NCI-H69 (cell line): ENCODE measurements at regions not wholly inside any gene's neighbourhood (a gene's known extent, or its start where the extent isn't known, plus 50 kb on each side); places are given as distances from the start of the nearest gene placed in this dataset.

ENCODE experiments used
- DNase-seq: peaks from one replicate; lab custom pipeline; 2025; lab: John Stamatoyannopoulos, UW

DNA sequence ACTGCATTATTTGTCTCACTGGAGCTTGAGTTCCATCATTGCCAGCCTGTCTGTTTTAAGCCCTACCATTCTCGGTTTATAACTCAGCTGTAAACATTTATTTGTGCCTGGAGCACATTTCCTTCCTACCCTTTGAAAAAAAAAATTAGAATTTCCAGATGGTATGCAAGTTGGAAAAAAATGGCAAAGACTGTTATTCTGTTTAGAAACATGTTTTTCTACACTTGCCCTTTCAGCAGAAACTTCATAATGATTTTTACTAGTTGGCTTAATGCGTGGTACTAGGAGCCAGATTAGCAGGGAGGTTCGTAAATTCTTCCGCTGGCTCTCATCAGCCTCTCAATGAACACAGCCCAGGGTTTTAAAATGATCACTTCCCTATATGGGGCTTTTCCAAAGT, 238.8 kb upstream of the WWC1 start:
- no peak for DNase-seq

DNA sequence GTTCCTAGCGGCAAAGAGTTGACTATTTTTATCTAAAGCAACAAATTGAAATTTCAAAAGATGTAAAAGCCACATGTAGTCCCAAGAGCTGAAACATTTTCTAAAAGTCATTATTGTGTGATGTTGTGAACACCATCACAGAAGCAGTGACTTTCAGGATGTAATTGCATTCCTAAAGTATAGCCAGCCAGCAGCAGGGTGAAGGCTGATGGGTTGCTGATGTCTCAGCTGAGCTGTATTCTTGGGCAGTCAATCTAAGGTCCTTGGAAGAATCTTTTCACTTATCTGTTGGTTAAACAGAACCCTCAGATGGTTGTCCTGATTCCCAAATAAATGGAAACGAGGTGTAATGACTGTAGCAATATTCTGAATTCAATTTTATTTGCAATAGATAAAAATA, 237.4 kb upstream of the WWC1 start:
- DNase-seq: no peak

DNA sequence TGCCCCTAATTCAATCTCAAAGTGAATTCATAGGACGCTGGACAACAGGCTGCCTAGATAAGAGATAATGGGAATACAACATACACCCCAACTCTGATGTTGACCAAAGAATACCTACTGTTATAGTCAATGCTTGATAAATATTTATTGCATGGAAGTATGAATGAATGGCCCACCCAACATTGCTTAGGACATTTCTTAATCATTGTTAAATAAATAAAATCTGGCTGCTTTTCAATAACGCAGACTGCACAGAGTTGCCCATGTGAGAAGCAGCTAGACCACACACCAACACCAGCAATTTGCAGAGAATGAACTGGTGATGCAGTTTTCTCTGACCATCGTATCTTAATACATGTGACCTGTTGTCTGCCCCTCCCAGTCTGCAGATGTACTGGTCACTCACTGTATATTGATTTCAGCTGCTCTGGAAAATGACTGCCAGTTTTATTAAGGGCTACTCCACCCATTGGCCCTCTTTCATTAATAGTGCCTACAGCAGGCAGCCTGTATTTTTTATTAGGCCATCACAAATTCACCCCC, 236.2 kb upstream of the WWC1 start:
- no peak for DNase-seq

DNA sequence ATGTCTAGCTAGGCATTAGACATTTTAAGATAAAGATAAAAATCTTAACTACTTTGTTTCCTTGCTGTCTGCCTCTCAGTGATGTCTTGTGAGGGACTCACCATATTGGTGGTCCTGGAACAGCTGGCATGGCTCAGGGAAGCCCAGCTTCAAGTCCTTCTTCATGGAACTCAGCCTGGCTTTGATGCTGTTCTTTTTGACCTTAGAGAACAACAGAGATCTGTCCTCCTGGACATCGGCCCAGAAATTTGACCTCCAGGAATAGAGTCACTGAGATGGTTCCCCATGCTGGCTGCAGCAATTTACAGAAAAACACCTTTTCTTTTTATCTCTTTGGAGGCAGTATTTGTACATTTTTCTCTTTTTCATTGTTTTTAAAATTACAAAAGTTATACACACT, 235.5 kb upstream of the WWC1 start:
- no peak for DNase-seq

DNA sequence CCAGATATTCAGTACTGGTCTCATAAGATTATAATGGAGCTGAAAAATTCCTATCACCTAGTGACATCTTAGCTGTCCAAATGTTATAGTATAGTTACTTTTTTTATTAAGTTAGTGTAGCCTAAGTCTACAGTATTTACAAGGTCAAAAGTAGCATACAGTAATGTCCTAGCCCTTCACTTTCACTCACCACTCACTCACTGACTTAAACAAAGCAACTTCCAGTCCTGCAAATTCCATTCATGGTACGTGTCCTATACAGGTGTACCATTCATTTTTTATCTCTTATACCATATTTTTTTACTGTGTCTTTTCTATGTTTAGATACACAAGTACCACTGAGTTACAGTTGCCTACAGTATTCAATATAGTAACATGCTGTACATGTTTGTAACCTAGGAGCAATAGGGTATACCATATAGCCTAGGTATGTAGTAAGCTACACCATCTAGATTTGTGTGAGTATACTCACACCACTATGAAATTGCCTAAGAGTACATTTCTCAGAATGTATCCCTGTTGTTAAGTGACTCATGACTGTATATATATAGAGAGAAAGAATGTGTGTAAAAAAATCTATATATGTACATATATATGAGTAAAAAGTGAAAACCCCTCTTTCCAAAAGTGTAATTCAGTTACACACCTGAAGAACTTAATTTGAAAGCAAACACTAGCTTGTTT, 234.8 kb upstream of the WWC1 start:
- no peak for DNase-seq

DNA sequence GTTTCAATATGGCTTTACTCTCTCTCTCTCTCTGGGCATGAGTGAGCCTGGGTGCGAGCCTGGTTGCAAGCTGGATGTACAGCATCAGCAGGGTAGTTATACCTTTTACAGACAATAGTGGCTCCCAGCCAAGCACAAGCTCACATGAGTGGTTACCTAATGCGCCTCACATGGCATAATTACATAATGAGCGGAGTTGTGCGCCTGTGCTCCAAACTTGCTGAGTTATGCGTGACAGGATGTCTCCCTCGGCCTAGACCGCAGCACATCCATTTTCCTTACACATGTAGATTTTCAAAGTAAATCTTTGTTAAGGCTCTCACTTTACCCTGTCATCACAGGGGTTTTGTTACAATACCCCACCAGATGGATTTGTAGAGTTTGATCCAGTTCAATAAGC, 233.5 kb upstream of the WWC1 start:
- peak; percentile 45 for DNase-seq

DNA sequence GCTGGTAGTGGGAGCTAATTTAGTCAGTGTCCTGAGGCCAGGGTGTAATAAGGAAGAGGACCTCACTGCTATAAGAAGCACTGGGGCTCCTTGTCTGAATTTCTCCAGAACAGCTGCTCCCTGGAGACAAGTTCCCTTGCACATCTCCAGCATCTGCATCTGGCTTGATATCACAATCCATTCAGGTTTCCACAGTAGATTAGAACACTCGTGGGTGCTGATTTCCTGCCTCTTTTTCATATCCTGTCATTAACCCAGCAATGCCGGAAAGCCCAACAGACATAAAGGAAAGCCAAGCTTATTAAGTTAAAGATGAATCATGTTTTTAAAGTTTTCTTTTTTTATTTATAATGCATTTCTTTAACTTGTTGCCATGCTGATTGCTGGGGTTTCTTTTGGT, 232.3 kb upstream of the WWC1 start:
- DNase-seq: no peak

DNA sequence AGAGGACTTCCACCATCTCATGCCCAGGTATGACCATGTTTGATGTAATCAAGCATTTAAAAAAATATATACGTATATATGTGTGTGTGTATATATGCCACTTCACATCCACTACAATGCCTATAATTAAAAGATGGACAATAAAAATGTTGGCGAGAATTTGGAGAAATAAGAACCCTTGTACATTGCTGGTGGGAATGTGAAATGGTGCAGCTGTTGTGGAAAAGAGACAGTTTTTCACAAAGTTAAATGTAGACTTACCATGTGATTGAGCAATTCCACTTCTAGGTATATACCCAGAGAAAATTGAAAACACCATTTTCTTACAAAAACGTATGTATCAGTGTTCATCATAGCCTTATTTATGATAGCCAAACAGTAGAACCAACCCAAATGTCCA, 229.2 kb upstream of the WWC1 start:
- DNase-seq: no peak

DNA sequence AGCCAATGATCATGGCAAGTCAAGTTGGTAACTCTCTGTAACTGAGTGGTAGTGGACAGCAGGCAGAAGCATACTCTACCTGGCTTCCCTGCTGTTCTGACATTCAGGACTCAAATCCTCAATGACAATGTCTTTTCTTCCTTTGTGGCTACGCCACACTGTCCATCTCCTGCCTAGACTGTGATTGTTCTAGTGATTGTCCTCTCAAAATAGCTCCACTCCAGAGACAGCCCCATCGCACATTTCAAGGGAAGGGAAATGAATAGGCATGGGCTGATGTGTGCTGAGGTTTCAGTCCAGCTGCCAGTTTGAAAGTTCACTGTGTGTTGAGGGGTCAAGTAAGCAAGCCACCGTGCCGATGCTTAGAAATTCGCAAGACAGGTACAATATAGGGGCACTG, 227.0 kb upstream of the WWC1 start:
- DNase-seq: no peak

DNA sequence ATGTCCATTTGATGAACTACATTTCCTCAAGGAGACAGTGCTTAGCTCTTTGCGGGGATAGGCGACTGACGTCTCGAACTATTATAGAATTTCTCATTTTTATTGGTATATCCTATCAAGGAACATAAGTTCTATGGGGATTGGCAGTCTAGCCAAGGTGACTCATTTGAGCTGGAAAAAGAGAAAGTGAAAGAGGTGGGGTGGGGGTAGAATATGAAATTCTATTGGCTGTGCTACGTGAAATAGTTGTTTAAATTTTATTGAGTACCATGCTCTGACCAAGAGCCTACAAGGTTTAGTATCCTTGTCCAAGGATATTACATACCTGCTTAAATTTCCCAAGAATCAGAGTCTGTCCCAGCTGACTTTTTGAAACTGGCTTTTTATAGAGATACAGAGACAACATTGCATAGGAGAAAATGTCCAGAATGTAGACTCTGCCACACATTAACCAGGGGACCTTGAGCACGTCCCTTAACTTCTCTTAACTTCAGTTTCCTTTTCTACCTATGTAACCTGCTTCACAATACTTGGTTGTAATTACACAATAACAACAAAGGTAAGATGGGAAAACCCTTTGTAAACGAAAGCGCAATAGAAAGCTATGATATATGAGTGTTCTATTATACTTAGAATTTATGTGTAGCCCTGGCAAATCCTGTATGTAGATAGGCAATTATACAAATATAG, 226.4 kb upstream of the WWC1 start:
- no peak for DNase-seq

DNA sequence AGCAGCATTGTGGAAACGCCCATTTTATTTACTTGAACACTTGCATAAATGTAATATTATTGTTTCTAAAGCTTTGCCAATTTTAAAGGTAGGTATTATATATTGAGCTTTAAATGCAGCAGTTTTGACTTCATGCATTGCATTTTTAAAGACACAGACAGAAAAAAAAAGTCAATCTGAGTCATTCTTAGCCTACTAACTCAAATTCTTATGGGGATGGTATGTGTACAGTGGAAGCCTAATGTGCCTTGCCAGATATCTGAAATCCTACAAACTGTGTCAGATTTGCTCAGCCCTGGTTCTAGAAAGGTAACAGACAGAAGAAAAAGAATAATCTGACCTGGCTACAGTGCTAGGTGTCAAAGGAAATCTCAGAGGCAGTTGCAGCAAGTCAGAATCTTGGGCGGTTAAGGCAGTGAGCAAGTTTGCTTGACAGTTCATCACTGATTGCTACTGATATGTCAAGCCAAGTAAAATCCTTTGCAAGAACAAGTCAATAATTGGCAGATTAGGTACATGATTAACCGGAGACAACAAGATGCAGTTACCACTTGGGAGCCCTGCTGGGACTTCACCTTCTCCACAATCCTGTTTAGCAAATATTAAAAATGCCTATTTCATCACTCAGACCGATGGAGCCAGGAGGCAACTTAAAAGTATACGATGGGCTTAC, 224.8 kb upstream of the WWC1 start:
- no peak for DNase-seq

DNA sequence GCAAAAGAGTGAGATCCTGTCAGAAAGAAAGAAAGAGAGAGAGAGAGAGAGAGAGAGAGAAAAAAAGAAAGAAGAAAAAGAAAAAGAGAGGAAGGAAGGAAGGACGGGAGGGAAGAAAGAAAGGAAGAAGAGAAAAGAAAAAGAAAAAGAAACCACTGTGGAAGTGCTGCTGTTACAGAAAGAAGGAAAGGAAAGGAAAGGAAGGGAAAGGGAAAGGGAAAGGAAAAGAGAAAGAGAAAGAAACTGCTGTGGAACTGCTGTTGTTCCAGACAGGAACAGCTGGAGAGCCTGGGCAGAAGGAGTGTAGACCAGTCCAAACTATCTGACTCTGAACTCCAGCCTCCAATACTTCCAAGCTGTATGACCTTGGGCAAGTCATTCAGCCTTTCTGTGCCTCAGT, 220.7 kb upstream of the WWC1 start:
- no peak for DNase-seq

DNA sequence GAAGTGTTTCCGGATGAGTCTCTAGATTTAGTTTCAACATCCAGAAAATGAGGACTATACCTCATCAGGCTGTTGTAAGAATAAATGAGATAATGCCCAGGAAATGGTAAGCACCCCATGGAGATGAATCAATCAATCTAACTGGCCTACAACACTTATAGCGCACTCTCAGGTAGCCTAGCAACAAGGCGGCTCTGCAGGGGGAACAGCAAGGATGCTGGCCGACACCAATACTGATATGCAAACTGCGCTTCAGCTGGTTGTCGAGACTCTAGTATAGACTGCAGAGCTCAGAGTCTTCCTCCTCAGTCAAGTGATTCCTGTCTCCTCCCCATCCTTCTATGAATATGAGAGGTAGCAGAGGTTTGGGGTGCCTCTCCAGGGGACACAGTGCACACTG, 218.8 kb upstream of the WWC1 start:
- DNase-seq: peak; percentile 70

DNA sequence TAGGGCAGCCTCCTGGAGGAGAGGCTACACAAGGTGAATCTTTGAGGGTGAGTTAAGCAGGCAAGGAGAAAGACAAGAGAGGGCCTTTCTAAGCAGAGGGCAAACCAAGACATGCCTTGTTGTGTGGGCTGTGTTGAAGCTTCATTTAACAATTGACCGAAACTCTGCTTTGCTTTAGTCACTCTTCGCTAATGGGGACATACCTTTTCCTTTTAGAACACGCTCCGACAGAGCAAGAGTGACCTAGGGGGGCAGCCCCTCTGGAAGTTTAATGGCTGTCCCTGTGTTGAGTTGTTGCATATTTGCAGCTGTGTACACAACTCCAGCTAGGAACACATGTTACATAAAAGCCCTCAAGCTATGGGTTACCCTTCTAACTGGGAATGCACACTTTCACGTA, 218.1 kb upstream of the WWC1 start:
- peak; percentile 86 for DNase-seq

DNA sequence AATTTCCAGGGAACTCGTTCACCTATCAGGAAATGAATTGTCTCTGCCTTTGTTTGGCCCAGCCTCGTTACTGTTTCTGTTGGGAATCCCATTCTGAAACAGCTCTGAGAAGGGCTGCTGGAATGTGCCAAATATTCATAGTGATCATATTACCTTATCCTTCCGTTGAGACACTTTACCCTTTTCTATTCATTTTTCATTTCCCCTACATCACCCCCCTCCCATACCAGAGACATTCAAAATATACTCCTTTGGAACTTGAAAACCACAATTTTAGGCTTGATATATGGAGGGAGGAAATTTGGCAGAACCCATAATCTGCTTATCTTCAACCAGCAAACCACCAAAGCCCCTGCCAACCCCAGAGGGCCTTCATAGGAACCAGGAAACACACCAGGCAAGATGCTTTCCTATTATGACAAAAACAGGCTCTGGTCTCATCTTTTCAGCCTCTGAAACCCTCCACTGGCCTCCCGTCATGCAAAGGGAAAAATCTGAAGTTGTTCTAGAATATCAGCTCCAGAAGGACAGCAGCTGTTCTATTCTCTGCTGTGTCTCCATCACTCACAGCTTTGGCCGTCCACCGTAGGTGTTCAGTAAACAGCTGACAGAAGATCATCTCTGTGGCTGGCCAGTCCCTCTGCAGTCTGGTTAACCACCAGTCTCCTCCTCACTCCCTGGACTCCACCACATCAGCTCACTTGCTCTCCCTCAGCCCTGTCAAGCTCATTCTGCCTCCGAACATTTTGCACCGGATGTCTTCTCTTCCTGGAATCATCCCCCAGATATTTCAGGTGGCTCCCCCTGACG, 217.2 kb upstream of the WWC1 start:
- DNase-seq: no peak

DNA sequence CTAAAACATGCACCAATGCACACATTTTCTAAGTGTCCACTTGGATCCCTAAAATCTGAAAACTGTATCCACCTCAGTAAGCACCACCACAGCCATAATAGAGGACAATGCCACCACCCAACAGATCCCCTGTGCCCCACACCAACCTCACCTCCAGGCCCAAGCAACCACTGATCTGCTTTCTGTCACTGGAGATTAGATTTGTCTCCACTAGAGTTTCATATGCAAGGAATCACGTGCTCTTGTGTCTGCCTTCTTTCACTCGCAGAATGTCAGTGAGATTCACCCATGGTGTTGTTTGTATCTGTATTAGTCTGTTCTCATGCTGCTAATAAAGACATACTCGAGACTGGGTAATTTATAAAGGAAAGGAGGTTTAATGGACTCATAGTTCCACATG, 216.1 kb upstream of the WWC1 start:
- DNase-seq: no peak

DNA sequence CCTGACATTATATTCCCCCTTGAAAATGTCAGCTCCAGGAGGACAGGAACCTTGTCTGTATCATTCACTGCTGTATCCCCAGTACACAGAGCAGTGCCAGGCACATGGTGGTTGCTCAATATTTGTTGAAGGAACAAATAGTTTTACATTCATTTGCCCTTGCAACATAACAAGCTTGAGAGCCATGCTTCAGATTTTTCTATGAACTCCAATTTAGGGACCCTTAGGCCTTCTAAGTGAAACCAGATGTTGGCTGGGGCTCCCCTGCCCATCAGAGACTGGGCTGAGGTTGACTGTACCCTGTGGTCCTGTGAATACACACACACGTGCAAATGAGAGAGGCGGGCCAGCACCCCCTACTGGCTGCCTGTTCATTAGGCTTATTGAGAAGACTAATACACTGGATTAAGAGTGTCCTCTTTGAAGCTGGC, 214.9 kb upstream of the WWC1 start:
- DNase-seq: peak; percentile 59

DNA sequence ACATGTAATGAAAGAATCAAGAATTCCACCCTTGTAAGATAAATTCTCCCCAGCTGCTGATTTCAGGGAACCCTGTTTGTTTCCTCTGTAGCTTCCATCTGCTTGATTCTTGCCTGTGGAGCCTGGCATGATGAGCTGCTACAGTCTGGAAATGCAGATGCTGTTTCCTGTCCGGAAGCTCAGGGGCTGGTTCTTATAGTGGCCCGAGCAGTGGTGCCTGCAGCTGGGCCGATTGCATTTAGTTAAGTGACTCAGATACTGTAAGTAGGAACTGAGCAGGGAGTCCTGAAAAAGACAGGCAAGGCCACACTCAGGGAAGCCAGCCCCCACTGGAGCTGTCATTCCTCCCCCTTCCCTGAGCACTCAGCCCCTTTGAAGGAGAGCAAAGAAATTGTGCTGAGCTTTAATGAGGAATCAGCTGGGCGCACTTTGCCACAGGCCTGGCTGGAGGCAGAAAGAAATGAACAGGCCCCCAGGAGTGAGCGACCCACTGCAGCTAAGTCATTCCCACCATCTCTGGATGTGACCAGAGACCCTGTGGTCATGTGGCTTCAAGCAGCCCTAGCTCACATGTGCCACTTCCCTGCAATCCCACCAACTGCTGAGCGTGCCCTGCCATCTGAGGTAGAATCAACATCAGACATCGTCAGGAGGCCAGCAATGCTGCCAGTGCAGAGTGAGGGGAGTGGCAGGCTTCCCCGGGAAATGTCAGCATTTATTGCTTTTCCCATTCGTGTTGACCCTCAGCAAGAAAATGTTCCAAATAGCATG, 206.0 kb upstream of the WWC1 start:
- DNase-seq: peak; percentile 23

DNA sequence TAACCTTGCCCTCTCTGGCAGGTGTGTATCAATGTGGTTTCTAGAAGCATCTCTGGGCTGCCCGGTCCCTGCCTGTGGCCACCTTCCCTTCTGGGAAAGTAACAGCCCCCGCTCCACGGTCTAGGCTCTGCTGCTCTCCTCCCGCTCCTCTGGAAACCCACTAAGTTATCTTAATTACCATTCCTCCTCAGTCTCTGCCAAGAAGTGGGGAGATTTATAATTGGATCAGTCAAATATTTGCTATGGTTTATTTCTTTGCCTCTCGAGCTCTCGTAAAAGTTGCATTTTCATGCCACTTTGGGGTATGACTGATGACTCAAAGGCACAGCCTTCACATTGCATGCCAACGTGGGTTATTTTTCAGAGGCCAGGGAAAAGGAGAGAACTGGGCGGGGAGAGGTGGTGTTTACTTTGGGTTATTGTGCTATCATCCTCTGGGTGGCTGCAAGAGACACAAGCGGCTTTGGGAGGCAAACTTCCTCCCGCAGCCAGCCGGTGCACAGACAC, 205.3 kb upstream of the WWC1 start:
- peak; percentile 87 for DNase-seq

DNA sequence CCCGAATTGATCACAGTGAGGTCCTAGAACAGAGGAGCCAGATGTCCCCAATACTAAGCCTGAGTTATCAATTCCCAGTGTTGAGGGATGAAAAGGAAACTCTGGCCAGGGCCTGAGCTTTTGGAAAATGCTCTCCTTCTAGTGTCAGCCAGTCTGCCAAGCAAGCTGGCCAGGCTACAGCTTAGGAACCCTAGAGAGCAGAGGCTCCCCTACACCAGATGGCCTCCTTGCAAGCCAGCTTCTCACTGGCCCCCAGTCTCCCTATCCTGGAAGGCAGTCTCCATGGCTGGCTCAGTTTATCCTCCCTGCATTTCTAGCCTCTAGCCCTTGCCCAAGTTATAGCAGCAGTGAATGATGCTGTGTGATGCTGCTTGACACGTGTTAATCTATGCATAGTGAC, 204.7 kb upstream of the WWC1 start:
- DNase-seq: no peak

DNA sequence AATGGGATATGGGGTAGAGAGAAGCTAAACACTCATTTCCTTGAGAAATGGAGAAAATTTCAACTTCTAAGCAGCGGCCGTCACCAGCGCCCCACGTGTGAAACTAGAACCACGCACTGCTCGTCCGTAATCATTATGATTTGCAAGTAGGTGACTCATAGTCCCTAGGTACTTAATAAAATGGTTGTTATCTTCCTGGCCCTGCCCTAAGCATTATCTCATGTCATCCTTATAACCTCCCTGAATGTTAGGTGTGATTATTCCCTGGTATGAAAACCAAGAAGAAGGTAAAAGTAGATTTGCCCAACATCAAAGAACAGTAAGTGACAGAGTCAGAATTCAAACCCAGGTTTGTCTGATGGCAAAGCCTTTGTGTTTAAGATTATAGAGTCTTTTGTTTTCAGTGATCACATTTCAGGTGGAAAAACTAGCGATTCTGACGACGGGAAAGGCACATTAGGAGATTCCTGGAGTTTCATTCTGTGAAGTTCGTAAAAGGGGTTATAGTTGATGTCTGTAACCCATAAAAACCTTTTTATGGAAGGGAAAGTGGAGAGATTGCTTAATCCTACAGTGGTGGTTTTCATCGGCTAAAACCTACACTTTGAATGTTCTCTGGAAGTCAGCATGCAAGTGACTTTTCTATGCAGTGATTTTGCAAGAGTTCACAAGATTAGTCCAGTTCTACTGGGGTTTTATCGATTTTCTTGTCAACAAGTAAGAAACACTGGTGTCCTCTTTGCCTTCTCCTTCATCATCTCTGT, 202.9 kb upstream of the WWC1 start:
- DNase-seq: no peak
